HAP-1 (cell line): ENCODE measurements at regions not wholly inside any gene's neighbourhood (a gene's known extent, or its start where the extent isn't known, plus 50 kb on each side); places are given as distances from the start of the nearest gene placed in this dataset.

ENCODE experiments used
- DNase-seq, 2 experiments: peaks; one replicate each; pipeline ENCODE4 v3.0.0-alpha.2; 2016 to 2020; ENCODE audit warnings: low spot score in 2 of 2
- H3K27me3 ChIP-seq: fragments of 250-450 bp; sonication (Bioruptor Pico); 2 replicates; pipeline ENCODE4 v1.5.1; 2020; ENCODE audit warnings: low read depth, mild to moderate bottlenecking, moderate library complexity
- H3K36me3 ChIP-seq: fragments of 250-450 bp; sonication (Bioruptor Pico); replicated peaks from 2 replicates; pipeline ENCODE4 v1.5.1; 2020; ENCODE audit warnings: mild to moderate bottlenecking
- H3K4me1 ChIP-seq: fragments of 250-450 bp; sonication (Bioruptor Pico); 2 replicates; pipeline ENCODE4 v1.5.1; 2020; ENCODE audit warnings: mild to moderate bottlenecking
- H3K4me3 ChIP-seq: fragments of 250-450 bp; sonication (Bioruptor Pico); 2 replicates; pipeline ENCODE4 v1.5.1; 2020; ENCODE audit warnings: mild to moderate bottlenecking, moderate library complexity
- H3K9me3 ChIP-seq: fragments of 250-450 bp; sonication (Bioruptor Pico); 2 replicates; pipeline ENCODE4 v1.5.1; 2020; ENCODE audit warnings: mild to moderate bottlenecking, moderate library complexity
- in situ Hi-C: fragments of 300-500 bp; cut with MboI; formaldehyde crosslinking; loops from 3 replicates; pipeline ENCODE4 v1.14.3; 2020; ENCODE audit warnings: low sequenced_read_pairs, inconsistent platforms, mixed read lengths

DNA sequence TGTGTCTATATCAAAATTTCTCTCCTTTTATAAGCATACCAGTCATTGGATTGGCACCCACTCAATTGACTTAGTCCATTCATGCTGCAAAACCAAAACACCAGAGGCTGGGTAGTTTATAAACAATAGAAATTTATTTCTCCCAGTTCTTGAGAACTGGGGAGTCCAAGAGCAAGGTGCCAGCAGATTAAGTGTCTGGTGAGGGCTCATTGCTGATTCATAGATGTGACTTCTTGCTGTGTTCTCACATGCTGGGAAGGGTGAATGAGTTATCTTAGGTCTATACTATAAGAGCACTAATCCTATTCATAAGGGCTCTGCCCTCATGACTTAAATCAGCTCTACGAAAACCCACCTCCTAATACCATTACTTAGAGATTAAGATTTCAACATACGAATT is 501.4 kb downstream of the EPM2A start:
- in situ Hi-C loops: no loop called here
- H3K36me3 ChIP-seq: no peaks in the 10 kb centered on the region
- H3K4me1 ChIP-seq: peaks cover 11% of the 10 kb centered on the region
- no peaks in the 10 kb centered on the region for H3K9me3 ChIP-seq
- no peak for DNase-seq
- no peaks in the 10 kb centered on the region for H3K27me3 ChIP-seq
- H3K4me3 ChIP-seq: no peak overlapping the region

DNA sequence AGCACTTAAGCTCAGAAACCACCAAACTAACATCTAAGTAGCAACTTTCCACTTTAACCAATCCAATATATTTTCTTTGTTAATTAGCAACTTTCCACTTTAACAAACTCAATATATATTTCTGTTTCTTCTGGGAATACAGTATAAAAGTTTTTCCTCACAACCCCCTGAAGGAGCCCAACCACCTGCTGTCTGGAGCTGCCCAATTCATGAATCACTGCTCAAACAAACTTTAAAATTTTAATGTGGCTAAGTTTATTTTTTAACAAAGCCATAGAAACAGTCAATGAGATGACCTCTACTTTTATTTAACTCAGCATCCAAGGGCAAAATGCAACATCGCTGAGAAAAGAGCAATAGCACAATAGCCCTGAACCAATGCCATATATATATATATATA is 500.1 kb downstream of the EPM2A start:
- Histone ChIP-seq H3K36me3 (no peaks in the 10 kb centered on the region), H3K9me3 (no peaks in the 10 kb centered on the region), H3K4me3 (no peak overlapping the region), H3K27me3 (no peaks in the 10 kb centered on the region), H3K4me1 (peaks cover 11% of the 10 kb centered on the region)
- DNase-seq: no peak
- in situ Hi-C loops: no loop called here

- H3K9me3 ChIP-seq: 0 out of 2 replicates have a peak, but pooled peaks cover 2% of the 10 kb centered on the region
- peaks cover 23% of the 10 kb centered on the region for H3K4me1 ChIP-seq
- no peaks in the 10 kb centered on the region for H3K36me3 ChIP-seq
- DNase-seq: no peak
- H3K4me3 ChIP-seq: no peak overlapping the region
- in situ Hi-C loops: no loop called here
- no peaks in the 10 kb centered on the region for H3K27me3 ChIP-seq
Measured at GRCh38 chr6:145238787-145239186, 496.5 kb downstream of the EPM2A start.

DNA sequence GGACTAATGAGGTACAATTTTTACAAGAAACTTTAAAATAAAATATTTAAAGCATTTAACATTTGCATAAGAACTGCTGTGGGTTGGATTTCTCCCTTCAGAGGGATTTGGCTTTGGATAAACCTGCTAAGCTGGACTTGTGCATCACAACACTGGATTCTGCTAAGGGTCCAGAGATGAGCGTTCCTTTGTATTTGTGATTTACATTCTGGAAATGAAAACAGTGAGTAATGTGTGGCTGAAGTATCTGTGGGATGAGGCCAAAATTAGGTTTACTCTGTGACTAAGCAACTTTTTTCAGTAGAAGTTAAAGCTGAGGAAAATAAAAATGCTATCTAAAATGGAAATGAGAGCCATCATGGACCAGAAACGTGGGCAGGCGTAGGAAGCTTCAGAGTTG is 494.3 kb downstream of the EPM2A start:
- Histone ChIP-seq H3K9me3 (0 out of 2 replicates have a peak, but pooled peaks cover 2% of the 10 kb centered on the region), H3K4me3 (no peak overlapping the region), H3K27me3 (no peaks in the 10 kb centered on the region), H3K4me1 (peaks cover 23% of the 10 kb centered on the region), H3K36me3 (no peaks in the 10 kb centered on the region)
- in situ Hi-C loops: no loop called here
- DNase-seq: peak; percentile 36 to 74

DNA sequence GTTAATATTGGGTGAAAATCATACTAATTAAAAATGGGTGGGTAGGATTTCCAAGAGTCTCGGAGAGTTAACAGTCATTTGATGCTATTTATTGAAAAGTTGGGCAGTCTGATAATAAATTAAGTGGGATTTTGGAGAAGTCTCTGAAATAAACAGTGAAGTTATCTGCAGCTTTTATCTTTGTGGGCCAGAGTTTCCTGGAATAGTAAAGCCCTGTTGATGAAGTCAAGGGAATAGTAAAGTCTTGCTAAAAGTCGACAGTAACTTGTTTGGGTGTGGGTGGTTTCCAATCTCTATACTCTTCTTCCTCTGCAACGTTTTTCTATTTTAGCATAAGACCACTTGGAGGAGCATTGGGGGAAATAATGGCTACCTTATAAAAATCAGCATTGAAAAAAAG is 493.6 kb downstream of the EPM2A start:
- H3K36me3 ChIP-seq: no peaks in the 10 kb centered on the region
- H3K4me3 ChIP-seq: no peak overlapping the region
- H3K4me1 ChIP-seq: peaks cover 23% of the 10 kb centered on the region
- no peak for DNase-seq
- H3K9me3 ChIP-seq: 0 out of 2 replicates have a peak, but pooled peaks cover 2% of the 10 kb centered on the region
- in situ Hi-C loops: no loop called here
- no peaks in the 10 kb centered on the region for H3K27me3 ChIP-seq

GRCh38 chr6:145244349-145245100 is 490.8 kb downstream of the EPM2A start:
- in situ Hi-C loops: no loop called here
- H3K9me3 ChIP-seq: peaks cover 2% of the 10 kb centered on the region; the same call in 1 of the 2 replicates
- no peak overlapping the region for H3K4me3 ChIP-seq
- no peaks in the 10 kb centered on the region for H3K36me3 ChIP-seq
- no peaks in the 10 kb centered on the region for H3K27me3 ChIP-seq
- peaks cover 12% of the 10 kb centered on the region for H3K4me1 ChIP-seq
- no peak for DNase-seq

- in situ Hi-C loops: no loop called here
- Histone ChIP-seq H3K9me3 (peaks cover 2% of the 10 kb centered on the region; the same call in 1 of the 2 replicates), H3K4me1 (peaks cover 12% of the 10 kb centered on the region), H3K36me3 (no peaks in the 10 kb centered on the region), H3K4me3 (no peak overlapping the region), H3K27me3 (no peaks in the 10 kb centered on the region)
- DNase-seq: no peak
Measured at GRCh38 chr6:145245119-145245518, 490.2 kb downstream of the EPM2A start.

DNA sequence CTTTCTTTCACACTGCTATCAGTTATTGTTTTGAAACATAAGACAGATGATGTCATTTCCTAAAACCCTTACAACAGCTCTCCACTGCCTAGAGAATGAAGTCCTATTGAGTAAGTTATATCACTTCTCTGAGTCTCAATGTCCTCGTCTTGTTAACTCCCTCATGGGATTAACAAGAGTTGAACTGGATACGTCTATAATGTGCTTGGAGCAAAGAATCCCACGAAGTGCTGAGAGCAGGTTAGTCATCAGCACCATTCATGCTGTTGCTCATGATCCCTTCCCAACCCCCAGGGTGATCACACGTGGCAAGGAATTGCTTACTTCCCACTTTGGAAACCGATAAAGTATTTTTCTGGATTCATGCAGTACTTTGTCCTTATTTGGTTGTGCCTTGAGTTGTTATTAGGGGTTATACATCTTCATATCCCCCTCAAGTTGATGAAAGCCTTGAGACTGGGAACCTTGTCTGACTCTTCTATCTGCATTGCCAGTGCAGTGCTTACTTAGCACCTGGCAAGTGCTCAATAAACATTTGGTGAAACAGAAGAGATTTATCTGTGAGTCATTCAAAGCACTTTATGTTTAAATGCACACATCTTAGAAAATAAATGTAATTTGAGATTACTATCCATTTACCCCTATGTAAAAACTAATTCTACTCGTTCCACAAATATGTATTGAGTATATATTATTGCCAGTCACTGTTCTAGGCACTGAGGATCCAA is 487.5 kb downstream of the EPM2A start:
- no peak for DNase-seq
- Histone ChIP-seq H3K36me3 (no peaks in the 10 kb centered on the region), H3K27me3 (peaks cover 6% of the 10 kb centered on the region; the same call in 1 of the 2 replicates), H3K4me3 (no peak overlapping the region), H3K4me1 (no peaks in the 10 kb centered on the region; the same call in none of the 2 replicates), H3K9me3 (peaks cover 2% of the 10 kb centered on the region; the same call in 1 of the 2 replicates)
- in situ Hi-C loops: no loop called here

- H3K4me3 ChIP-seq: no peak overlapping the region
- H3K27me3 ChIP-seq: peaks cover 6% of the 10 kb centered on the region; the same call in 1 of the 2 replicates
- H3K36me3 ChIP-seq: no peaks in the 10 kb centered on the region
- H3K4me1 ChIP-seq: no peaks in the 10 kb centered on the region; the same call in 1 of the 2 replicates
- DNase-seq: no peak
- in situ Hi-C loops: no loop called here
- no peaks in the 10 kb centered on the region; the same call in 1 of the 2 replicates for H3K9me3 ChIP-seq
Measured at GRCh38 chr6:145250436-145250835, 484.9 kb downstream of the EPM2A start.

DNA sequence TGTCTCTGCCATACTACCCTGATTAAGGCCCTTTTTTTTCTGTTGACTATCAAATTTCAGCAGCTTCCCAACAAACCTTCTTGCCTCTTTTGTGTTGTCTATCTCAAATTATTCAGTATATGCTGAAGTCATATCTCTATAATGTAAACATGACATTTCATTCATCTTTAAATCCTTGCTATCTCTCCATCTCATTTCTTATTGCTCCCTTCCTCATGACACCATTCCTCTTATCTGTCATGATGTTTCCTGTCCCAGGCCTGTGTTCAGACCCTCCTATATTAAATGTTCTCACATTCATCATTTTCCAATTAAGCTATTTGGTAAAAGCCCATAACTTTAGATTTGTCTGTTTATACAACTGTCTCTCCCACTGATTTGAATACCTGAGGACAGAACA is 482.6 kb downstream of the EPM2A start:
- DNase-seq: no peak
- Histone ChIP-seq H3K4me3 (no peak overlapping the region), H3K4me1 (no peaks in the 10 kb centered on the region), H3K9me3 (no peaks in the 10 kb centered on the region), H3K27me3 (peaks cover 6% of the 10 kb centered on the region; the same call in 1 of the 2 replicates), H3K36me3 (no peaks in the 10 kb centered on the region)
- in situ Hi-C loops: no loop called here

DNA sequence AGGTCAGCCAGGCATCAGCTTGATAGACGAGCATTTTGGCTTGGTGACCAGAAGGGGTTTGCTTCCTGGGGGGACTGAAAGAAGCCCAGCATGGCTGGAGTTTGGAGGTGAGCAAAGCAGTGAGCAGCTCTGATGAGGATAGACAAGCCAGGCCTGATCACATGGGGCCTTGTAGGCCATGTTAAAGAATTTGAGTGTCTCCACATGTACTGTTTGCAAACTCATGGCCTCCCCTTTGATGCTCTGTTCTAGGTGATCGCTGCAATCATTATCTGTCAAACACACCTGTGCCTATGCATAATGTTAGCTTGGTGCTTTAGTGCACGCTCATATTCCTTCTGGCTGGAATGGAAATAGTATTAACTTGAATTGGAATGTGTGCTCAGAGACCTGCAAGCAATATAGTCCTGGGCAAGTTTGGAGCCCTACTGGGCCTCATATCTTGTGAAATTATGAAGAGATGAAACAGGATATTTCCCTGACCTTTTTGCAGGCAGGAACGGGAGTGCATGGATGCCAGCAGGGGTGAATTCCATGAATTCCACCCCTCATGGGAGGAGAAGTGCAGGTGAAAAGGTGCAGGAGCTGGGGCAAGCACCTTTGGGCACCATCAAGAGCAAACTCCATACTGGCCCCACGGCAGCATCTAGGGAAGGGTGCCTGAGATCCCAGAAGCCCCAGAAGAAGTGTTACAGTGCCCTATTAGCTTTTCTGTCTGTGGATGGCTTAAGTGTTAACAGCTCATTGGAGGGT is 480.5 kb downstream of the EPM2A start:
- H3K36me3 ChIP-seq: no peaks in the 10 kb centered on the region
- no peak for DNase-seq
- H3K4me1 ChIP-seq: no peaks in the 10 kb centered on the region
- H3K4me3 ChIP-seq: no peak overlapping the region
- in situ Hi-C loops: no loop called here
- H3K27me3 ChIP-seq: peaks cover 6% of the 10 kb centered on the region; the same call in 1 of the 2 replicates
- no peaks in the 10 kb centered on the region for H3K9me3 ChIP-seq

DNA sequence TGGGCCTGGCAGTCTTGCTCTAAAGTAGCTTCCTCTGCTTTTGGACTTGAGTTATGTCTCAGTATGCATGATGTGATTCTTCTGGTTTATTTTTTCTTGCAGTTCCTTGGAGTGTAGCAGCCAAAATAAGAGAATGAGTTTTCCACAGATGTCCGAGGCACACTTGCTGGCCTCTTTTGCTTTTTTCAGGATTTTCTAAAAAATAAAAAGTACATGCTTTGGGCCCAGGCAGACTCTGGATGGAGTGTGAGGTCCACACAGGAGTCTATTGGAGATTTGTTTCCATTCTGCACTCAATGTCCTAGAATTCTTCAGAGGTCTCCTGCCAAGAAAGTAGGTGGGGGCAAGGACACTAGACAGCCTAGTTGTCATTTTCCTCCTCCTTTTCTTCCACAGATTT is 477.6 kb downstream of the EPM2A start:
- no peak for DNase-seq
- in situ Hi-C loops: no loop called here
- no peaks in the 10 kb centered on the region for H3K4me1 ChIP-seq
- H3K9me3 ChIP-seq: no peaks in the 10 kb centered on the region
- no peaks in the 10 kb centered on the region for H3K27me3 ChIP-seq
- no peak overlapping the region for H3K4me3 ChIP-seq
- no peaks in the 10 kb centered on the region for H3K36me3 ChIP-seq

- no peaks in the 10 kb centered on the region for H3K9me3 ChIP-seq
- no peak overlapping the region for H3K4me3 ChIP-seq
- no peak for DNase-seq
- in situ Hi-C loops: no loop called here
- H3K27me3 ChIP-seq: no peaks in the 10 kb centered on the region
- H3K36me3 ChIP-seq: no peaks in the 10 kb centered on the region
- no peaks in the 10 kb centered on the region for H3K4me1 ChIP-seq
Measured at GRCh38 chr6:145258122-145258521, 477.2 kb downstream of the EPM2A start.
